ENCODE measurements at regions not wholly inside any gene's neighbourhood (a gene's known extent, or its start where the extent isn't known, plus 50 kb on each side); places are given as distances from the start of the nearest gene placed in this dataset.
"Not testable (repeated sequence)": the region's sequence is repeated elsewhere in the genome, so short reads cannot be mapped to it uniquely, and the experiment has no call there.

GRCh38 chr22:22756551-22757201 is 112.3 kb downstream of the GGTLC2 start:
- DNase-seq (ENCODE audit: low read depth) = not testable (repeated sequence)

GRCh38 chr22:22758101-22758807 is 113.8 kb downstream of the GGTLC2 start:
- not testable (repeated sequence) for DNase-seq (ENCODE audit: low read depth)

GRCh38 chr22:22759371-22759770 is 115.0 kb downstream of the GGTLC2 start:
- DNase-seq (ENCODE audit: low read depth) = no peak

GRCh38 chr22:22759889-22760546 is 115.6 kb downstream of the GGTLC2 start:
- DNase-seq (ENCODE audit: low read depth) = no peak

- no peak for DNase-seq (ENCODE audit: low read depth)
Observed at GRCh38 chr22:22761606-22761962, 117.2 kb downstream of the GGTLC2 start.

GRCh38 chr22:22761963-22762772 is 117.8 kb downstream of the GGTLC2 start:
- DNase-seq (ENCODE audit: low read depth) = no peak

GRCh38 chr22:22763512-22763911 is 119.1 kb downstream of the GGTLC2 start:
- DNase-seq (ENCODE audit: low read depth) = no peak

GRCh38 chr22:22764085-22764484 is 119.7 kb downstream of the GGTLC2 start:
- DNase-seq (ENCODE audit: low read depth) = no peak

GRCh38 chr22:22767876-22768602 is 119.6 kb upstream of the IGLL5 start:
- DNase-seq (ENCODE audit: low read depth) = no peak

- DNase-seq (ENCODE audit: low read depth) = no peak
Observed at GRCh38 chr22:22768885-22769284, 118.7 kb upstream of the IGLL5 start.

GRCh38 chr22:22769434-22770279 is 118.0 kb upstream of the IGLL5 start:
- no peak for DNase-seq (ENCODE audit: low read depth)

- peak; percentile 20 for DNase-seq (ENCODE audit: low read depth)
Observed at GRCh38 chr22:22770280-22770871, 117.2 kb upstream of the IGLL5 start.

GRCh38 chr22:22770881-22771280 is 116.7 kb upstream of the IGLL5 start:
- no peak for DNase-seq (ENCODE audit: low read depth)

- DNase-seq (ENCODE audit: low read depth) = no peak
Observed at GRCh38 chr22:22771696-22772377, 115.8 kb upstream of the IGLL5 start.

GRCh38 chr22:22772396-22772795 is 115.2 kb upstream of the IGLL5 start:
- no peak for DNase-seq (ENCODE audit: low read depth)

- DNase-seq (ENCODE audit: low read depth) = no peak
Observed at GRCh38 chr22:22772883-22773282, 114.7 kb upstream of the IGLL5 start.

- no peak for DNase-seq (ENCODE audit: low read depth)
Observed at GRCh38 chr22:22773427-22773826, 114.2 kb upstream of the IGLL5 start.

GRCh38 chr22:22773979-22774604 is 113.5 kb upstream of the IGLL5 start:
- no peak for DNase-seq (ENCODE audit: low read depth)

GRCh38 chr22:22774762-22775161 is 112.9 kb upstream of the IGLL5 start:
- DNase-seq (ENCODE audit: low read depth) = not testable (repeated sequence)
